CD14-positive monocyte (primary cell): ENCODE measurements at regions not wholly inside any gene's neighbourhood (a gene's known extent, or its start where the extent isn't known, plus 50 kb on each side); places are given as distances from the start of the nearest gene placed in this dataset.

Source experiments
- DNase-seq, 3 donors: peaks; one replicate each; pipeline ENCODE4 v3.0.0-alpha.2; 2011 to 2022
- H2AFZ ChIP-seq: 2 replicates; pipeline ENCODE4 v1.6.0; 2012; ENCODE audit warnings: mild to moderate bottlenecking, low read depth, low read length, inconsistent platforms; ENCODE audit not compliant: insufficient read depth, poor library complexity, severe bottlenecking
- H3K27ac ChIP-seq, 2 donors: 1 replicate in 1 of 2; 2 replicates in 1 of 2; pipeline ENCODE4 v1.5.1; 2012 to 2013; ENCODE audit warnings: low read length in 2 of 2, control low read depth in 1 of 2, inconsistent platforms in 1 of 2, low read depth in 1 of 2, mild to moderate bottlenecking in 1 of 2
- H3K27me3 ChIP-seq, 2 donors: one replicate each; pipeline versions ENCODE4 v1.6.0 to v1.6.1; 2011 to 2013; ENCODE audit warnings: low read length in 2 of 2; ENCODE audit not compliant: control insufficient read depth in 2 of 2, insufficient read depth in 2 of 2
- H3K36me3 ChIP-seq, 2 donors: replicated peaks in 1 of 2; 1 replicate in 1 of 2; 2 replicates in 1 of 2; pipeline versions ENCODE4 v1.5.1 to v1.6.1; 2012 to 2013; ENCODE audit warnings: low read length in 2 of 2, control low read depth in 1 of 2, inconsistent platforms in 1 of 2, mild to moderate bottlenecking in 1 of 2; ENCODE audit not compliant: insufficient read depth in 2 of 2, control insufficient read depth in 1 of 2
- H3K4me1 ChIP-seq, 2 donors: 1 replicate in 1 of 2; 2 replicates in 1 of 2; pipeline versions ENCODE4 v1.5.1 to v1.6.1; 2012 to 2013; ENCODE audit warnings: low read length in 2 of 2, control low read depth in 1 of 2, inconsistent platforms in 1 of 2, mild to moderate bottlenecking in 1 of 2, moderate library complexity in 1 of 2; ENCODE audit not compliant: insufficient read depth in 2 of 2, control insufficient read depth in 1 of 2
- H3K4me2 ChIP-seq: replicated peaks from 2 replicates; pipeline ENCODE3; 2012; ENCODE audit warnings: low read length, moderate library complexity, mild to moderate bottlenecking; ENCODE audit not compliant: poor library complexity, severe bottlenecking; ENCODE audit errors: extremely low read depth
- H3K4me3 ChIP-seq, 3 experiments: fragments of 200-600 bp in 1 of 3; sonication (generic) in 1 of 3; replicated peaks in 1 of 3; 1 replicate in 2 of 3; 2 replicates in 1 of 3; pipeline ENCODE4 v1.5.1; 2011 to 2013; ENCODE audit warnings: low read length in 3 of 3, mild to moderate bottlenecking in 3 of 3, control low read depth in 2 of 3, low read depth in 2 of 3, inconsistent platforms in 1 of 3, moderate library complexity in 1 of 3
- H3K79me2 ChIP-seq: 2 replicates; pipeline ENCODE4 v1.6.0; 2012; ENCODE audit warnings: mild to moderate bottlenecking, control low read depth, inconsistent platforms, low read length, moderate library complexity; ENCODE audit not compliant: insufficient read depth
- H3K9ac ChIP-seq: 2 replicates; pipeline ENCODE4 v1.6.0; 2017; ENCODE audit warnings: low read length, mild to moderate bottlenecking; ENCODE audit not compliant: insufficient read depth, poor library complexity, severe bottlenecking
- H3K9me3 ChIP-seq, 2 donors: replicated peaks in 1 of 2; 1 replicate in 1 of 2; 2 replicates in 1 of 2; pipeline versions ENCODE4 v1.5.1 to v1.6.1; 2012 to 2013; ENCODE audit warnings: low read length in 2 of 2, control low read depth in 1 of 2; ENCODE audit not compliant: control insufficient read depth in 1 of 2, insufficient read depth in 1 of 2
- H4K20me1 ChIP-seq: 2 replicates; pipeline ENCODE4 v1.6.0; 2012; ENCODE audit warnings: mild to moderate bottlenecking, low read length, control low read depth, moderate library complexity; ENCODE audit not compliant: insufficient read depth
- H3K27ac Mint-ChIP-seq, 7 donors: one replicate each; pipeline ENCODE4 v1.8.0; 2020; ENCODE audit warnings: mild to moderate bottlenecking in 7 of 7, mixed read lengths in 7 of 7, moderate library complexity in 6 of 7, inconsistent platforms in 2 of 7
- H3K27me3 Mint-ChIP-seq, 3 donors: one replicate each; pipeline ENCODE4 v1.8.0; 2021 to 2022; ENCODE audit warnings: low read depth in 3 of 3, mild to moderate bottlenecking in 3 of 3, mixed read lengths in 3 of 3, moderate library complexity in 3 of 3, inconsistent platforms in 1 of 3
- H3K36me3 Mint-ChIP-seq, 2 donors: one replicate each; pipeline ENCODE4 v1.8.0; 2020; ENCODE audit warnings: mixed read lengths in 2 of 2, inconsistent platforms in 1 of 2, mild to moderate bottlenecking in 1 of 2
- H3K4me1 Mint-ChIP-seq: one replicate; pipeline ENCODE4 v1.8.0; 2020; ENCODE audit warnings: mild to moderate bottlenecking, mixed read lengths
- H3K4me3 Mint-ChIP-seq, 2 donors: one replicate each; pipeline ENCODE4 v1.8.0; 2020; ENCODE audit warnings: mild to moderate bottlenecking in 2 of 2, mixed read lengths in 2 of 2, moderate library complexity in 1 of 2
- H3K9me3 Mint-ChIP-seq, 7 donors: one replicate each; pipeline ENCODE4 v1.8.0; 2020 to 2022; ENCODE audit warnings: mixed read lengths in 7 of 7, mild to moderate bottlenecking in 6 of 7, moderate library complexity in 6 of 7, inconsistent platforms in 2 of 7
- CTCF ChIP-seq: fragments of 200-600 bp; IDR thresholded peaks from one replicate; pipeline ENCODE4 v1.8.0; 2022; ENCODE audit warnings: antibody characterized with exemption, mild to moderate bottlenecking
- WGBS: methylation state at CpG from one replicate; pipeline ENCODE4 v1.1.5; 2013; ENCODE audit warnings: missing lambda C conversion rate; ENCODE audit not compliant: insufficient coverage; 5-methylcytosine and 5-hydroxymethylcytosine counted together
- intact Hi-C, 2 donors: fragments of 100-400 bp; cut with micrococcal nuclease; formaldehyde crosslinking; loops; one replicate each; pipeline versions ENCODE4 v1.15.0 to v1.15.1; 2023

GRCh38 chr1:90361026-90361425 is 356.1 kb downstream of the BARHL2 start:
- no peak overlapping the region for H3K9ac ChIP-seq
- no peak overlapping the region for H3K27ac Mint-ChIP-seq

GRCh38 chr1:90359994-90360393 is 357.1 kb downstream of the BARHL2 start:
- no peak for TF ChIP-seq CTCF
- H3K27me3 Mint-ChIP-seq = peaks cover 2 to 4% (median 3%) of the 10 kb centered on the region in 3 donors
- H3K9ac ChIP-seq = no peak overlapping the region
- H3K27ac ChIP-seq = no peak overlapping the region
- H4K20me1 ChIP-seq = no peaks in the 10 kb centered on the region
- no peaks in the 10 kb centered on the region for H3K79me2 ChIP-seq
- no peak overlapping the region for H3K4me3 ChIP-seq
- no peak overlapping the region for H3K27ac Mint-ChIP-seq
- no peaks in the 10 kb centered on the region for H3K9me3 ChIP-seq
- H3K36me3 ChIP-seq = no peaks in the 10 kb centered on the region
- H3K4me1 Mint-ChIP-seq = no peaks in the 10 kb centered on the region
- no peak overlapping the region for H3K4me2 ChIP-seq
- WGBS = 90% methylated on average over 2 of the region's 6 CpGs
- H3K9me3 Mint-ChIP-seq = peaks cover 0 to 2% (median 0%) of the 10 kb centered on the region in 7 donors
- H3K4me1 ChIP-seq = no peaks in the 10 kb centered on the region
- DNase-seq = no peak
- H3K27me3 ChIP-seq = no peaks in the 10 kb centered on the region
- H3K36me3 Mint-ChIP-seq = no peaks in the 10 kb centered on the region
- H2AFZ ChIP-seq = no peak overlapping the region
- intact Hi-C loops = no loop called here
- H3K4me3 Mint-ChIP-seq = no peak overlapping the region

More at GRCh38 chr1:90361026-90361425, 356.1 kb downstream of the BARHL2 start:
- Histone ChIP-seq H3K27ac (no peak overlapping the region), H4K20me1 (no peaks in the 10 kb centered on the region), H3K27me3 (no peaks in the 10 kb centered on the region), H3K79me2 (no peaks in the 10 kb centered on the region), H3K9me3 (no peaks in the 10 kb centered on the region), H2AFZ (no peak overlapping the region), H3K36me3 (no peaks in the 10 kb centered on the region), H3K4me3 (no peak overlapping the region), H3K4me2 (no peak overlapping the region), H3K4me1 (no peaks in the 10 kb centered on the region)
- Mint-ChIP-seq H3K9me3 (peaks cover 0 to 4% (median 0%) of the 10 kb centered on the region in 7 donors), H3K27me3 (peaks cover 0 to 3% (median 2%) of the 10 kb centered on the region in 3 donors), H3K36me3 (no peaks in the 10 kb centered on the region), H3K4me3 (no peak overlapping the region), H3K4me1 (no peaks in the 10 kb centered on the region)
- no peak for DNase-seq
- TF ChIP-seq CTCF = no peak
- WGBS = no CpG with 5 or more reads among the region's 1 CpG
- intact Hi-C loops = no loop called here
